ENCODE measurements at regions not wholly inside any gene's neighbourhood (a gene's known extent, or its start where the extent isn't known, plus 50 kb on each side); places are given as distances from the start of the nearest gene placed in this dataset.

DNA sequence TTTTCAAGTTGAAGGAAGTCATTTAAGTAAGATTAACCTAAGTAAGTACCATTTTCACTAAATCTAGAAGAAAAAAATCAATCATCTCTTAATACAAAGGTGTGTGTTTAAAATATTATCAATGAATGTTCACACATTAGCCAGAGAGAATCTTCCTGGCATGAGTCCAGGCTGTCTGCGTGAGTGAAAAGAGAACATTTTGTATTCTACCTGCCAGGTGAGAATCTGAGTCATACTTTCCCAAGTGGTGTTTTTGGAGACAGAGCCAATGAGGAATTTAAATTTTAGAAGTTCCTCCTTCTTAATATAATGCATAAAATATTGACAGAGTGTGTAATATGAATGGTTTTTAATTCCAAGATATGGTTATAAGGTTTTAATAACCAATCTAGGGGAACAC, 371.8 kb upstream of the NR3C2 start:
- no peak for FAIRE-seq
- DNase-seq (ENCODE audit: insufficient read length): no peak
- TF ChIP-seq TAF1 (IDR thresholded peaks at IDR 0.05; ENCODE audit: borderline replicate concordance, low read depth, low read length) (no peak), POLR2AphosphoS5 (IDR thresholded peaks at IDR 0.05; ENCODE audit: low read depth, low read length) (no peak), POLR2A (IDR thresholded peaks at IDR 0.05; ENCODE audit: low read depth, low read length) (no peak)

DNA sequence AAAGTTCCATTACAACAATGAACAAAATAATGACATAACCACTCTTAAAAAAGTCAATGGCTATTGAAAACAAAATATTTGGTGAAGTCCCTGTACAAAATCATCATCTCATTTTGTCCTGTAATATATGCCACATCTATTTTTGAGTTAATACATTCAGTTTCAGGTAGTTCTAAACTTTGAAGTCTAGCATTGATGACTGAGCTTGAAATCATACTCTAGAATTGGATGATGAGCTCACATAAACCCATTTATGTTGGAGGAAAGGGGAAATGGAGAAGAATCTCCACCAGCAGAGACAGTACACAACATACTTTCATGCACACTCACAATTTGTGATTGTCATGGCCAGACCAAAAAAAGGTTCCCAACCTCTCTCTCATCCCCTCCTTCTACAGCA, 371.1 kb upstream of the NR3C2 start:
- TF ChIP-seq POLR2A (IDR thresholded peaks at IDR 0.05; ENCODE audit: low read depth, low read length) (no peak), TAF1 (IDR thresholded peaks at IDR 0.05; ENCODE audit: borderline replicate concordance, low read depth, low read length) (no peak), POLR2AphosphoS5 (IDR thresholded peaks at IDR 0.05; ENCODE audit: low read depth, low read length) (no peak)
- DNase-seq (ENCODE audit: insufficient read length): no peak
- FAIRE-seq: no peak

DNA sequence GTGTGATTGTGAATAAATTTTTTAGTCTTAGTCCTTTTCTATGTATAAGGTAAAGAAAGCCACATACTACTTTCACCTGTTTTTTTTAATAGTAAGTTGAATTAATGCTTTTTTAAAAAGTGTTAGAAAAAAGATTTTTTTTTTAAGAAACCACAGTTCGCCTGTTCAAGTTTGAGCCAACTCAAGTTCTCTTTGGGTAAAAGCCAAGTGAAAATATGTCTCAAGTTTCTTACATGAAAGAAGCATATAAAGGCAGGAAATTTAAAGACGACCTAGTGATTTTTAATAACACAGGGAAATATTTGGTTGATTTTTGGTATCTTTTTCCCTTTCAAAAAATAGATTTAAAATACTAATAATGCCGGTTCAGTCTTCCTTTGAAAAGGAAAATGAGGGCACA, 369.9 kb upstream of the NR3C2 start:
- no peak for FAIRE-seq
- TF ChIP-seq POLR2AphosphoS5 (IDR thresholded peaks at IDR 0.05; ENCODE audit: low read depth, low read length): no peak
- TF ChIP-seq POLR2A (IDR thresholded peaks at IDR 0.05; ENCODE audit: low read depth, low read length): no peak
- TF ChIP-seq TAF1 (IDR thresholded peaks at IDR 0.05; ENCODE audit: borderline replicate concordance, low read depth, low read length): no peak

DNA sequence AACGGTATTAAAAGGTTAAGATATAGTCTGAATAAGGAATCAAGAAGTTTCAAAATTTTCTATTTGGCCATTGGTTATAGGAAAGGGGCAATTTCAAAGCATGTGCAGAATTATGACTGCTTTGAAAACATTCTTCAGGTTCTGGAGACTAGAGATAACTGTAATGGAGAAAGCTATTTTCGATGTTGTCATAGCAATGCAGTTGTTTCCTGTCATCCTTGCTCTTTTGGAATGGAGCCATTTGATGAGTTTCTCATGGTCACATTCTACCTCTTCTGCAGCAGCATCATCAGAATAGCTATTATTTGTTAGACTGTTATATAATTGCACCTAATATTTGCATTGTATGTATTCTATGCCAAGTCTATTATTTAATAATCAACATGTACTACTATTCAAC, 368.2 kb upstream of the NR3C2 start:
- no peak for FAIRE-seq
- DNase-seq (ENCODE audit: insufficient read length): no peak
- no peak for TF ChIP-seq TAF1 (IDR thresholded peaks at IDR 0.05; ENCODE audit: borderline replicate concordance, low read depth, low read length)
- no peak for TF ChIP-seq POLR2AphosphoS5 (IDR thresholded peaks at IDR 0.05; ENCODE audit: low read depth, low read length)
- no peak for TF ChIP-seq POLR2A (IDR thresholded peaks at IDR 0.05; ENCODE audit: low read depth, low read length)

More for the DNA sequence above, 369.9 kb upstream of the NR3C2 start:
- no peak for DNase-seq (ENCODE audit: insufficient read length)

DNA sequence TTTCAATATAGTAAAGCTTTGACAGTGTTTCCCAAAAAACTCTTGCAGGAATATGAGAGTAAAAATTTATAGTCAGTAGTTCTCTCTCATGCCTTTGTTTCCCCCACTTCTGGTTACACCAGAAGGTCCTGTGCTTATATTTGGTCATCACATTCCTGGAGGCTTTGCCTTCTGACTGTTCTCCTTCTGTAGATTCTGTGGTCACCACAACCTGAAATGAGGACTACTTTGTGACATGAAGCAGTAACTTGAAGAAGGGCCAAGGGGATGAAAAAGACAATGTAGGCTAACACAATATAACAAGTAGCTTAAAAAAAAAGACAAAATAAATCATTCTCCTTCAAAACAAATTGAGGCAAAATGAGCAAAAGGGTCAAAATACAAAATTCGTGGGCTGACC, 366.2 kb upstream of the NR3C2 start:
- TF ChIP-seq TAF1 (IDR thresholded peaks at IDR 0.05; ENCODE audit: borderline replicate concordance, low read depth, low read length) (no peak), POLR2A (IDR thresholded peaks at IDR 0.05; ENCODE audit: low read depth, low read length) (no peak), POLR2AphosphoS5 (IDR thresholded peaks at IDR 0.05; ENCODE audit: low read depth, low read length) (no peak)
- DNase-seq (ENCODE audit: insufficient read length) (no peak), FAIRE-seq (no peak)

DNA sequence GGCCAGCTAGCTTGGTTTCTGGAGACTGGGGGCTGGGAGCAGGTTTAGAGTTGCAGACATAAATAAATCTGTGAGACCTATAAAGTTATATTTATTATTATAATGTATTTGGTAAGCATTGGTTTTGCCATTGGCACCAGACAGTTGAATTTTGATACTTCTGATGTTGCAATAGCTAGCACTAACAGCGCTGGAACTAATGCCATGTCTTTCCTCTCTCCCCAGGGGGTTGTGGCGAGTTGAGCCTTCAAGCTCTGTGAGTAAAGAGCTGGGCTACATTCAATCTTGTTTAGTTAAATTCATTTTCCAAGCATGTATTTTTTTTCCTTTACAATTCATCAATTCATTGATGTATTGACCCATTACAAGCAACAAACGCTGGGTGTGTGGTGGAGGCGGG, 358.7 kb upstream of the NR3C2 start:
- TF ChIP-seq POLR2AphosphoS5 (IDR thresholded peaks at IDR 0.05; ENCODE audit: low read depth, low read length): no peak
- no peak for TF ChIP-seq TAF1 (IDR thresholded peaks at IDR 0.05; ENCODE audit: borderline replicate concordance, low read depth, low read length)
- TF ChIP-seq POLR2A (IDR thresholded peaks at IDR 0.05; ENCODE audit: low read depth, low read length): no peak
- no peak for FAIRE-seq
- no peak for DNase-seq (ENCODE audit: insufficient read length)

DNA sequence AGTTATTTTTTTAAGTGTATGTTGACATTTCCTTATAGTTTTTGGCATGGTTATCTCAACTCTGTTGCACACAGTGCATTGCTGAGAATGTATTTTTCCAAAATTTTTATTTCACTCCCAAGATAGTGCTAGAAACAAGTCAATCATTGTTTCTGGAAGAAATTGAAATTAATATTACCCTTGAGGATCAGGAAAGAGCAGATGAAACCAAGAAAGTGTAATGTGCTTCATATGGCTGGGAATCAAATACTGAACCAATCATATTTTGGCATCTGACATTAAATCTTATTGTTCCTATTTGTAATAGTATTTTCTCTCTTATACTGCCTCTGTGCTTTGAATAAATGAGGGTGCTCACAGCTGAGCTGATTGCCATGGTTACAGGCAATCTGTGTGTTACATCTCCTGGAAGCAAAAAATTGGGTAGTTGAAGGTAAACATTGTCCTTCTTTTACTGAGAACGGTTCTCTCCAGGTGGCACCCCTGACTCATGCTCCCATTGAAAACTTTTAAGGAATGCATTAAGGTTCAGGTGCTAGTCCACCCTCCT, 358.2 kb upstream of the NR3C2 start:
- FAIRE-seq (no peak), DNase-seq (ENCODE audit: insufficient read length) (no peak)
- TF ChIP-seq TAF1 (IDR thresholded peaks at IDR 0.05; ENCODE audit: borderline replicate concordance, low read depth, low read length): no peak
- TF ChIP-seq POLR2A (IDR thresholded peaks at IDR 0.05; ENCODE audit: low read depth, low read length): no peak
- no peak for TF ChIP-seq POLR2AphosphoS5 (IDR thresholded peaks at IDR 0.05; ENCODE audit: low read depth, low read length)

DNA sequence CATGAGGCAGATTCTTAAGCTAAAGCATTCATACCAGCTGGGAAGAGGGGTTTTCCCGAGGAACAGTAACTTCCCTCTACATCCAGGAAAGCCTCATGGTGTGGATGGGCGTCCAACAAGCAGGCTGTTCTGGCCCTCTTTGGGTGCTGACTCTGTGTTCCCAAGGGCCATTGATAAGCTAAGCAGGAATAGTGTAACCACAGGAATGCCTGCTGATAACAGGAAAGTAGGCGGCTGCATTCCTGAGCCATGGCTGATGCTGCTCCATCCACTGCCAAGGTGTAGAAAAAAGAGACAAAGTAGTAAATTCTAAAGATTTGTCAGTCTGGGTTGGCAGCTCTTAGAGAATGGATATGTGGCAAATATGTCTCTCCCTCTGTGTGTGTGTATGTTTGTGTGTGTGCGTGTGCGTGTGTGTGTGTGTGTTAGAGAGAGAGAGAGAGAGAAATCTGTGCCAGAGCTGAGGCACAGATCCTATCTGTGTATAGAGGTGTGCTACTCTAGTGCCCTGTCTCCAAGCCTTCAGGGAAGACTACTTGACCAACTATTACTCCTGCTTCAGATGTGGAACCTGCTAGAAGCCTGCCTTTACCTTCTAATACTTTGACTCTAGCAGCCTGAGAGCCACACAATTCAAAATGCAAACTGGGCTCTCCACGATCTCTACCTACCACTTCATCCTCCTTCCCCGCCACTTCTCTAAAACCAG, 353.1 kb upstream of the NR3C2 start:
- TF ChIP-seq TAF1 (IDR thresholded peaks at IDR 0.05; ENCODE audit: borderline replicate concordance, low read depth, low read length) (no peak), POLR2A (IDR thresholded peaks at IDR 0.05; ENCODE audit: low read depth, low read length) (no peak), POLR2AphosphoS5 (IDR thresholded peaks at IDR 0.05; ENCODE audit: low read depth, low read length) (no peak)
- no peak for FAIRE-seq
- DNase-seq (ENCODE audit: insufficient read length): no peak

DNA sequence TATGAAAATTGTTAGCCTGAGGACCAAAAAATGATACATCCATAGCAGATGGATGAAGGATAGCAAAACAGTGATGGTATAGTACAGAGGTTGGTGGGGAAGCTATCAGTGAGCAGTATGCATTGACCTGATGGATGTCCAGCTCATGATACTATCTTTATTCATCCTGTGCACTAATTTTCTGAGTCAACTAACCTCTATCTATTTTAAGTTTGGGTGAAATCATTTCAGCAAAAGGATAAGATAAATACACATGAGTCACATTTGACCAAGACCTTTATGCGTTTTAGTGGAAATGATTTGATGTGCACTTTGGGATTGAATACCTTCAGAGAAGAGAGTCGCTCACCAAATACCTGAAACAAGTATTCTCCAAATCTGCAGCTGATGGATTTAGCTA, 351.0 kb upstream of the NR3C2 start:
- FAIRE-seq (no peak), DNase-seq (ENCODE audit: insufficient read length) (no peak)
- TF ChIP-seq POLR2AphosphoS5 (IDR thresholded peaks at IDR 0.05; ENCODE audit: low read depth, low read length): no peak
- TF ChIP-seq POLR2A (IDR thresholded peaks at IDR 0.05; ENCODE audit: low read depth, low read length): no peak
- TF ChIP-seq TAF1 (IDR thresholded peaks at IDR 0.05; ENCODE audit: borderline replicate concordance, low read depth, low read length): no peak

DNA sequence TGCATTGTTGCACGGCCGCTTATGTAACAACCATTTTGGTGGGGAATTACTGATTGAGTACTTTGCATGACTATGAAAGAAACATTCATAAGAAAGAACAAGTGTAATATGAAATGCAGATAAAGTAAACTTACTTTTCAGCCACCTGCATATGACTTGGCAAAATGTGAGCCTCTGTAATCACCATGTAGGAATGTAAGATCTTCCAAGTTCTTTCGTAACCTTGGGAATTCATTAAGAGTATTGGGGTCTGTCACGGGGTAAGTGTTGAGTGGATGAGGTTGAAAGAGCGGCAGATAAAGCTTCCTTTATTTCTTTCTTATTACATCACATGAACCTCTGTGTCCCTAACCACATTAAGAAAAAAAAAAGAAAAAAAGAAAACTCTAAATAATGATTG, 348.5 kb upstream of the NR3C2 start:
- no peak for FAIRE-seq
- TF ChIP-seq POLR2AphosphoS5 (IDR thresholded peaks at IDR 0.05; ENCODE audit: low read depth, low read length) (no peak), TAF1 (IDR thresholded peaks at IDR 0.05; ENCODE audit: borderline replicate concordance, low read depth, low read length) (no peak), POLR2A (IDR thresholded peaks at IDR 0.05; ENCODE audit: low read depth, low read length) (no peak)
- no peak for DNase-seq (ENCODE audit: insufficient read length)

DNA sequence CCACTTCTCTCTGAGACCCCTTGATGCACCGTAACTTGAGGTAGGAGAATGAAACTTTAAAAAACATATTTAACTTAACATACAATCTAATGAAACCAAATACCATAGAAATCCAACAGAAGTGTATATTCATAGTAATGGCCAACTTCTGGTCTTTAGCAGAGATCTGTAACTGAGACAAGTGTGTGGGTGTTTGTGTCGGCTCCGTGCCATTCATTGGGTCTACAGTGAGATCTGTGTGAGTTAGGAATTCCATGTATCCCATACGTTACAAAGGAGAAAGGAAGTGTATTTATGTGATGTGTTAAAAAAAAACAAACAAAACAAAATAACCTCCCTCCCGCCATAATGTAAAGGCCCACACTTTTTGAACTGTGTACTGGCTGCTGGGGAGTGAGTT, 348.0 kb upstream of the NR3C2 start:
- FAIRE-seq (no peak), DNase-seq (ENCODE audit: insufficient read length) (no peak)
- TF ChIP-seq POLR2AphosphoS5 (IDR thresholded peaks at IDR 0.05; ENCODE audit: low read depth, low read length) (no peak), TAF1 (IDR thresholded peaks at IDR 0.05; ENCODE audit: borderline replicate concordance, low read depth, low read length) (no peak), POLR2A (IDR thresholded peaks at IDR 0.05; ENCODE audit: low read depth, low read length) (no peak)

DNA sequence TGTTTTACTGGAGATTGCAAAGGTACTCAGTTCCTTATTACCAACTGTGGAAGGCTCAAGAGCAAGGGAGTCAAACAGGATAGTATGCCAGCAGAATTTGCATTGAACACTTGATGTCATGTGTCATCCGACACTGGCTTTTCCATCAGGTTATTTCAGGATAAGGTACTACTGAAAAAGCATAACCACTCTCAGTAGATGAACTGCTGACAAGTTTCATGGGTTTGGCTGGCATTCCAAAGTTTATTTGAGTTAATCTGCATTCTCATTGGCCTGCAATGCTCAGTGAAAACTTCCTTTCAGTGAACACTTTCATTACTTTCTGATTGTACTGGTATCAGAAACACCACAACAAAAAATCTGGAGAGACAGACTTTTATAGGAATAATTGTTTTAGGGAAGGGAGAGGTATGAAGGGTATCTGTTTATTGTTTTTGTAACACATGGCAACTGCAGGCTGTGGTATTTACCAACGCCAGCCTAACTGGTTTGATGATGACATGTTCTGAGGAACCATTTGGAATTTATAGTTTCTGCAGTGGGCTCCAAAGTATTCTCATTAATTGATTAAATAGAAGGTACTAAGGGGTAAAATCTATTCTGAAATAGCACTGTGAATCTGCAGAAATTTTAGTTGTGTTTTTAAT, 345.7 kb upstream of the NR3C2 start:
- no peak for FAIRE-seq
- TF ChIP-seq POLR2AphosphoS5 (IDR thresholded peaks at IDR 0.05; ENCODE audit: low read depth, low read length) (no peak), POLR2A (IDR thresholded peaks at IDR 0.05; ENCODE audit: low read depth, low read length) (no peak), TAF1 (IDR thresholded peaks at IDR 0.05; ENCODE audit: borderline replicate concordance, low read depth, low read length) (no peak)
- no peak for DNase-seq (ENCODE audit: insufficient read length)
